Stimulated activated CD4-positive, alpha-beta T cell treated with anti-CD3 and anti-CD28 coated beads, Interleukin-15, amount 100 ng/mL, for 48 hours (primary cell): ENCODE measurements at regions not wholly inside any gene's neighbourhood (a gene's known extent, or its start where the extent isn't known, plus 50 kb on each side); places are given as distances from the start of the nearest gene placed in this dataset.

ENCODE experiments used
- DNase-seq, 2 donors: peaks; one replicate each; pipeline ENCODE4 v3.0.0-alpha.2; 2020; ENCODE audit warnings: low read depth in 2 of 2

GRCh38 chr2:238635647-238636051, 208.9 kb downstream of the ASB1 start:
- DNase-seq, result no peak

GRCh38 chr2:238636269-238637073, 209.7 kb downstream of the ASB1 start:
- no peak for DNase-seq

GRCh38 chr2:238638100-238638981, 209.5 kb upstream of the TWIST2 start:
- no peak for DNase-seq

GRCh38 chr2:238638982-238639628, 208.8 kb upstream of the TWIST2 start:
- DNase-seq, result no peak

- no peak for DNase-seq
These were observed 207.4 kb upstream of the TWIST2 start for GRCh38 chr2:238640486-238640885.

GRCh38 chr2:238642973-238643372, 204.9 kb upstream of the TWIST2 start:
- DNase-seq, result no peak

- DNase-seq, result peak in 1 of 2 donors; percentile 4
These were observed 204.4 kb upstream of the TWIST2 start for GRCh38 chr2:238643400-238643907.

GRCh38 chr2:238644095-238645081, 203.5 kb upstream of the TWIST2 start:
- DNase-seq, result no peak

GRCh38 chr2:238645095-238645494, 202.8 kb upstream of the TWIST2 start:
- no peak for DNase-seq

- DNase-seq, result no peak
These were observed 202.2 kb upstream of the TWIST2 start for GRCh38 chr2:238645716-238646115.

- DNase-seq, result no peak
These were observed 201.6 kb upstream of the TWIST2 start for GRCh38 chr2:238646281-238646680.

GRCh38 chr2:238646803-238647202, 201.1 kb upstream of the TWIST2 start:
- no peak for DNase-seq

GRCh38 chr2:238649123-238649522, 198.8 kb upstream of the TWIST2 start:
- no peak for DNase-seq

GRCh38 chr2:238649936-238650518, 197.9 kb upstream of the TWIST2 start:
- no peak for DNase-seq

GRCh38 chr2:238650536-238650935, 197.3 kb upstream of the TWIST2 start:
- DNase-seq, result no peak

GRCh38 chr2:238651306-238652052, 196.4 kb upstream of the TWIST2 start:
- no peak for DNase-seq

- no peak for DNase-seq
These were observed 195.7 kb upstream of the TWIST2 start for GRCh38 chr2:238652053-238652770.

GRCh38 chr2:238652771-238653157, 195.1 kb upstream of the TWIST2 start:
- no peak for DNase-seq
